HCT116 (cell line): ENCODE measurements at regions not wholly inside any gene's neighbourhood (a gene's known extent, or its start where the extent isn't known, plus 50 kb on each side); places are given as distances from the start of the nearest gene placed in this dataset.

Experiments
- ATAC-seq: fragments of 200-7000 bp; cut with Tn5 transposase; 2 replicates; pipeline ENCODE4 v1.9.1; 2020; ENCODE audit warnings: mild to moderate bottlenecking, moderate library complexity
- BruUV-seq: library from RNA; stranded (reverse); fragments of 400-500 nt; replicated peaks from 2 replicates; lab custom pipeline; 2021; lab: Mats Ljungman, UMichigan
- CTCF ChIA-PET: fragments of 300-600 bp; sonication (Branson Sonifier 250); formaldehyde crosslinking; loops from one replicate; lab custom pipeline; 2021; ENCODE audit warnings: antibody characterized with exemption; lab: Charles Lee
- POLR2A ChIA-PET: fragments of 300-600, 350-600 bp; sonication (Branson Sonifier 250); formaldehyde crosslinking; loops from one replicate; lab custom pipeline; 2021; ENCODE audit warnings: antibody characterized with exemption; lab: Charles Lee
- RAD21 ChIA-PET, 2 experiments: fragments of 300-600 bp; sonication (Branson Sonifier 250); formaldehyde crosslinking; loops; one replicate each; lab custom pipeline; 2023; ENCODE audit warnings: low total read pairs in 2 of 2; ENCODE audit not compliant: uncharacterized antibody in 2 of 2, unreplicated experiment in 2 of 2, low non-redundant PET in 1 of 2; lab: Charles Lee
- DNase-seq: peaks from one replicate; pipeline ENCODE4 v3.0.0-alpha.2; 2010; ENCODE audit warnings: low read depth, low spot score
- H2AFZ ChIP-seq: fragments of 200-600 bp; shearing (Covaris generic), sonication (generic); 2 replicates; pipeline ENCODE4 v1.6.1; 2017; ENCODE audit warnings: low read depth, mixed run types, mixed read lengths, antibody characterized with exemption, low read length; ENCODE audit not compliant: poor library complexity, severe bottlenecking
- H3K27ac ChIP-seq: 2 replicates; pipeline ENCODE4 v1.5.1; 2012; ENCODE audit warnings: low read depth, low read length
- H3K27me3 ChIP-seq: fragments of 200-600 bp; sonication (generic); 2 replicates; pipeline ENCODE4 v1.6.1; 2016; ENCODE audit warnings: mixed run types, low read length, mixed read lengths; ENCODE audit not compliant: insufficient read depth
- H3K36me3 ChIP-seq, 2 experiments: fragments of 200-500 bp in 1 of 2; fragments of 200-600 bp in 1 of 2; sonication (Bioruptor generic) in 1 of 2; sonication (generic) in 1 of 2; 2 replicates each; pipeline versions ENCODE4 v1.5.1 to v1.6.1; 2014 to 2016; ENCODE audit warnings: low read length in 2 of 2, inconsistent platforms in 1 of 2, mixed read lengths in 1 of 2, mixed run types in 1 of 2; ENCODE audit not compliant: insufficient read depth in 2 of 2, control insufficient read depth in 1 of 2
- H3K4me1 ChIP-seq, 2 experiments: fragments of 200-600 bp in 1 of 2; sonication (generic) in 1 of 2; 2 replicates each; pipeline versions ENCODE4 v1.5.1 to v1.6.1; 2012 to 2017; ENCODE audit warnings: low read length in 2 of 2, inconsistent platforms in 1 of 2, mild to moderate bottlenecking in 1 of 2, mixed read lengths in 1 of 2, mixed run types in 1 of 2, moderate library complexity in 1 of 2; ENCODE audit not compliant: insufficient read depth in 2 of 2, control insufficient read depth in 1 of 2
- H3K4me2 ChIP-seq: fragments of 200-600 bp; sonication (generic); 2 replicates; pipeline ENCODE4 v1.6.1; 2017; ENCODE audit warnings: mixed run types, low read length, mixed read lengths
- H3K4me3 ChIP-seq, 2 experiments: fragments of 200-600 bp in 1 of 2; sonication (generic) in 1 of 2; replicated peaks in 1 of 2; 2 replicates each; pipeline ENCODE4 v1.5.1; 2011 to 2016; ENCODE audit warnings: low read length in 2 of 2, control low read depth in 1 of 2, low read depth in 1 of 2, mild to moderate bottlenecking in 1 of 2, mixed read lengths in 1 of 2, mixed run types in 1 of 2
- H3K79me2 ChIP-seq: fragments of 200-600 bp; sonication (generic); 2 replicates; pipeline ENCODE4 v1.6.1; 2017; ENCODE audit warnings: mild to moderate bottlenecking, mixed run types, low read length, moderate library complexity, mixed read lengths; ENCODE audit not compliant: insufficient read depth
- H3K9ac ChIP-seq: fragments of 200-600 bp; sonication (generic); 2 replicates; pipeline ENCODE4 v1.6.1; 2016; ENCODE audit warnings: low read length, mixed read lengths
- H3K9me2 ChIP-seq: fragments of 200-600 bp; sonication (generic), shearing (Covaris generic); 2 replicates; pipeline ENCODE4 v1.6.1; 2017; ENCODE audit warnings: mixed run types, mild to moderate bottlenecking, moderate library complexity; ENCODE audit not compliant: insufficient read depth
- H3K9me3 ChIP-seq, 2 experiments: fragments of 200-500 bp in 1 of 2; fragments of 200-600 bp in 1 of 2; sonication (Bioruptor generic) in 1 of 2; sonication (generic) in 1 of 2; 2 replicates each; pipeline ENCODE4 v1.6.1; 2014 to 2017; ENCODE audit warnings: low read length in 2 of 2, mixed read lengths in 2 of 2, inconsistent platforms in 1 of 2, low read depth in 1 of 2, mild to moderate bottlenecking in 1 of 2, mixed run types in 1 of 2, moderate library complexity in 1 of 2; ENCODE audit not compliant: control insufficient read depth in 1 of 2, insufficient read depth in 1 of 2
- H4K20me1 ChIP-seq: fragments of 200-600 bp; sonication (generic), shearing (Covaris generic); 2 replicates; pipeline ENCODE4 v1.6.1; 2017; ENCODE audit warnings: mixed run types, mild to moderate bottlenecking, moderate library complexity; ENCODE audit not compliant: insufficient read depth
- CBX3 ChIP-seq: IDR thresholded peaks from 2 replicates; pipeline ENCODE4 v1.6.1; 2012; ENCODE audit warnings: low read depth
- CEBPB ChIP-seq: IDR thresholded peaks from 2 replicates; pipeline ENCODE4 v1.6.1; 2012; ENCODE audit warnings: low read depth
- EGR1 ChIP-seq: IDR thresholded peaks from 2 replicates; pipeline ENCODE4 v1.6.1; 2012; ENCODE audit warnings: low read depth
- ELF1 ChIP-seq: IDR thresholded peaks from 2 replicates; pipeline ENCODE4 v1.6.1; 2012; ENCODE audit warnings: low read depth, borderline replicate concordance
- EZH2 ChIP-seq: fragments of 200-600 bp; sonication (generic); IDR thresholded peaks from 2 replicates; pipeline ENCODE4 v1.6.1; 2017; ENCODE audit warnings: antibody characterized with exemption, mixed run types
- EZH2phosphoT487 ChIP-seq: fragments of 200-600 bp; IDR thresholded peaks from 2 replicates; pipeline ENCODE4 v1.6.1; 2018; ENCODE audit warnings: antibody characterized with exemption, borderline replicate concordance
- FOSL1 ChIP-seq: IDR thresholded peaks from 2 replicates; pipeline ENCODE4 v1.6.1; 2012; ENCODE audit warnings: low read depth
- POLR2A ChIP-seq: IDR thresholded peaks from 2 replicates; pipeline ENCODE4 v1.7.0; 2011; ENCODE audit warnings: borderline replicate concordance; ENCODE audit not compliant: insufficient read depth, insufficient read length; ENCODE audit errors: extremely low read depth
- RAD21 ChIP-seq: IDR thresholded peaks from 2 replicates; pipeline ENCODE4 v1.6.1; 2012; ENCODE audit warnings: low read depth, mild to moderate bottlenecking
- REST ChIP-seq: IDR thresholded peaks from 2 replicates; pipeline ENCODE4 v1.6.1; 2012; ENCODE audit warnings: low read depth
- SIN3A ChIP-seq: IDR thresholded peaks from 2 replicates; pipeline ENCODE4 v1.6.1; 2012; ENCODE audit warnings: low read depth
- SP1 ChIP-seq: IDR thresholded peaks from 2 replicates; pipeline ENCODE4 v1.6.1; 2012; ENCODE audit warnings: low read depth
- SRF ChIP-seq: IDR thresholded peaks from 2 replicates; pipeline ENCODE4 v1.6.1; 2012; ENCODE audit warnings: low read depth
- TCF7L2 ChIP-seq: IDR thresholded peaks from 2 replicates; pipeline ENCODE4 v1.7.0; 2011; ENCODE audit warnings: borderline replicate concordance, inconsistent platforms; ENCODE audit not compliant: insufficient read depth, insufficient read length; ENCODE audit errors: extremely low read depth
- ZFX ChIP-seq: fragments of 450-650 bp; IDR thresholded peaks from 2 replicates; pipeline ENCODE4 v1.6.1; 2017
- ZNF274 ChIP-seq: fragments of 200-500 bp; sonication (Bioruptor generic); IDR thresholded peaks from 2 replicates; pipeline ENCODE4 v1.6.1; 2014; ENCODE audit warnings: mild to moderate bottlenecking, low read depth, low read length, inconsistent platforms
- intact Hi-C: fragments of 100-400 bp; cut with micrococcal nuclease; formaldehyde crosslinking; loops from 2 replicates; pipeline ENCODE4 v1.10.0; 2022

GRCh38 chr2:129067070-129067469 lies 748.4 kb upstream of the HS6ST1 start:
- RAD21 ChIA-PET: no interaction called here
- POLR2A ChIA-PET: no interaction called here
- no peaks in the 10 kb centered on the region for H3K4me1 ChIP-seq
- H4K20me1 ChIP-seq: no peaks in the 10 kb centered on the region
- no peaks in the 10 kb centered on the region for H3K9me2 ChIP-seq
- H2AFZ ChIP-seq: no peak overlapping the region
- no peaks in the 10 kb centered on the region for H3K9me3 ChIP-seq
- H3K27me3 ChIP-seq: no peaks in the 10 kb centered on the region; the same call in none of the 2 replicates
- no peaks in the 10 kb centered on the region for H3K36me3 ChIP-seq
- H3K4me2 ChIP-seq: no peak overlapping the region
- TF ChIP-seq REST (no peak), SP1 (no peak), CBX3 (no peak), SIN3A (no peak), POLR2A (no peak), EZH2phosphoT487 (no peak), RAD21 (no peak), ZFX (no peak)
- CTCF ChIA-PET: no interaction called here
- intact Hi-C loops: no loop called here
- H3K27ac ChIP-seq: no peak overlapping the region
- no peak overlapping the region for H3K9ac ChIP-seq
- no TSS peak for BruUV-seq
- no peaks in the 10 kb centered on the region for H3K79me2 ChIP-seq
- DNase-seq (no peak), ATAC-seq (no peak)
- no peak overlapping the region for H3K4me3 ChIP-seq

GRCh38 chr2:129067953-129068352 lies 749.3 kb upstream of the HS6ST1 start:
- no peak for DNase-seq

More at GRCh38 chr2:129067953-129068352, 749.3 kb upstream of the HS6ST1 start:
- Histone ChIP-seq H3K27ac (no peak overlapping the region), H3K4me3 (no peak overlapping the region), H4K20me1 (no peaks in the 10 kb centered on the region), H3K4me2 (no peak overlapping the region), H3K27me3 (no peaks in the 10 kb centered on the region; the same call in none of the 2 replicates), H2AFZ (no peak overlapping the region), H3K9me2 (no peaks in the 10 kb centered on the region), H3K36me3 (no peaks in the 10 kb centered on the region), H3K9me3 (no peaks in the 10 kb centered on the region), H3K9ac (no peak overlapping the region)
- intact Hi-C loops: no loop called here
- RAD21 ChIA-PET: no interaction called here
- no peak for ATAC-seq
- CTCF ChIA-PET: no interaction called here
- no peak for TF ChIP-seq TCF7L2
- TF ChIP-seq FOSL1: no peak
- no peak for TF ChIP-seq SP1
- no peak for TF ChIP-seq ELF1
- TF ChIP-seq REST: no peak
- no peak for TF ChIP-seq ZNF274
- TF ChIP-seq POLR2A: no peak
- TF ChIP-seq SIN3A: no peak
- TF ChIP-seq SRF: no peak
- TF ChIP-seq CEBPB: no peak
- TF ChIP-seq EGR1: no peak
- TF ChIP-seq EZH2: no peak
- TF ChIP-seq, all 23 proteins: peak for 0
- H3K79me2 ChIP-seq: no peaks in the 10 kb centered on the region
- POLR2A ChIA-PET: no interaction called here
- no peaks in the 10 kb centered on the region for H3K4me1 ChIP-seq
- BruUV-seq: no TSS peak
